Muscle of leg (tissue), 3 donors: ENCODE measurements at regions not wholly inside any gene's neighbourhood (a gene's known extent, or its start where the extent isn't known, plus 50 kb on each side); places are given as distances from the start of the nearest gene placed in this dataset.

ENCODE experiments used
- DNase-seq: peaks from one replicate; pipeline ENCODE4 v3.0.0; 2013
- H3K27ac ChIP-seq: one replicate; pipeline ENCODE4 v1.5.1; 2013; ENCODE audit warnings: mild to moderate bottlenecking, low read length, control low read depth
- H3K27me3 ChIP-seq: one replicate; pipeline ENCODE4 v1.6.1; 2013; ENCODE audit warnings: low read length; ENCODE audit not compliant: control insufficient read depth, insufficient read depth
- H3K36me3 ChIP-seq: one replicate; pipeline ENCODE4 v1.6.1; 2013; ENCODE audit warnings: low read length; ENCODE audit not compliant: control insufficient read depth, insufficient read depth
- H3K4me1 ChIP-seq: one replicate; pipeline ENCODE4 v1.6.1; 2013; ENCODE audit warnings: low read length; ENCODE audit not compliant: control insufficient read depth, insufficient read depth
- H3K4me3 ChIP-seq: one replicate; pipeline ENCODE4 v1.5.1; 2013; ENCODE audit warnings: low read length, control low read depth
- H3K9me3 ChIP-seq: replicated peaks from 2 replicates; pipeline ENCODE4 v1.6.1; 2013; ENCODE audit warnings: low read depth, low read length; ENCODE audit not compliant: control insufficient read depth
- WGBS: methylation state at CpG from one replicate; pipeline ENCODE4 v1.1.5; 2013; ENCODE audit warnings: missing lambda C conversion rate; ENCODE audit not compliant: insufficient coverage; 5-methylcytosine and 5-hydroxymethylcytosine counted together

GRCh38 chr2:195364015-195364965 lies 292.7 kb upstream of the SLC39A10 start:
- Histone ChIP-seq H3K36me3 (no peaks in the 10 kb centered on the region), H3K4me1 (no peaks in the 10 kb centered on the region), H3K9me3 (no peaks in the 10 kb centered on the region), H3K4me3 (no peak overlapping the region), H3K27me3 (no peaks in the 10 kb centered on the region), H3K27ac (no peak overlapping the region)
- no CpG with 5 or more reads among the region's 5 CpGs for WGBS
- no peak for DNase-seq

GRCh38 chr2:195363496-195363895 lies 293.5 kb upstream of the SLC39A10 start:
- DNase-seq, result no peak

DNA sequence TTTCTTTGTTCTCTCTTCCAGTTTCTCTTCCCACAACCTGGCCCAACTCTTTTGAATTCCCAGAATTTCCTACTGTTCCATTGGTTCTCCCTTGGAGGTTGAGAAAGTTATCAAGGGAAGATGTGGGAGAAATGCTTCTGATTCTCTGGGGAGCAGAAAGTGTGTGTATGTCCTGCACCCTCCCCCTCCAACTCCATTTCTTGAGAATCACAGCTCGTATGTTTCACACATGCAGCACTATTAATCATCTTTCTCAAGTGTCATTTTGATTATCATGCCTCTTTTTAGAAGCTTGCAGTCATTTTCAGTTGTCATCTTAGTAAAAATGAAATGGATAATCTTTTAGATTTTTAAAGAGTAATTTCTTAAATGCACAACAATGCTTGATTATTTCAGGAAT lies 296.8 kb upstream of the SLC39A10 start:
- Histone ChIP-seq H3K4me1 (no peaks in the 10 kb centered on the region), H3K4me3 (no peak overlapping the region), H3K27ac (no peak overlapping the region), H3K9me3 (peaks cover 4% of the 10 kb centered on the region), H3K36me3 (no peaks in the 10 kb centered on the region), H3K27me3 (no peaks in the 10 kb centered on the region)
- WGBS, result no CpG with 5 or more reads among the region's 1 CpG
- DNase-seq, result no peak

More at GRCh38 chr2:195363496-195363895, 293.5 kb upstream of the SLC39A10 start:
- Histone ChIP-seq H3K4me3 (no peak overlapping the region), H3K27ac (no peak overlapping the region), H3K4me1 (no peaks in the 10 kb centered on the region), H3K36me3 (no peaks in the 10 kb centered on the region), H3K27me3 (no peaks in the 10 kb centered on the region), H3K9me3 (no peaks in the 10 kb centered on the region)
- WGBS, result no CpG with 5 or more reads among the region's 1 CpG

DNA sequence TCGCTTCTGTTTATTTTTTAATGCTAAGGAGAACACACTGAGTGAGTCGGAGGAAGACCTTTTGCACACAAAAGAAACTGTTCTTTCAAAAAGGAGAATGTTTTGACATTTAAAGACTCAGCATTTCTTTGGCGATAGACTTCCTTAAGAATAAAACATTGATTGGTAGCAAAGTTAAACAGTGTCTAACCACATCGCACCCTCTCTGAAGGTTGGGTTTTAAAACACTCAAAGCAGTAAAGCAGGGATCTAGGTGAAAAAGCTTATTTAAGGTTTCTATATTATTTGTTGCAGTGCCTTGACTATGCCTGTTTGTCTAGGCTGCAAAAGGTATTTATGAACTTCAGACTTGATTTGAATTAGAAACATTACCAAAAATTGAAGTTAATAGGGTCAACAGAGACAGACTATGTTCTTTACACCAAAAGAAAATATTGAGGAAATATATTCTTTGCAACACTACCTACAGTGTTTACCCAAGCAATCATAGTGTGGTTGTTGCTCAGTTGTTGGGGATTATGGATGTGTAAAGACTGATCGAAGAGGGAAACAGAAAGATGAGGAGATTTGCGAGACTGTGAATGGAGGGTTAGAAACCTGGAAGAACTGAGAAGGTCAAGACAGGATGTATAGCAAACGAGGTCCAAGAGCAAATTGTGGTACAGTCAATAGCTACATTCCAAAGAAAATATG lies 297.8 kb upstream of the SLC39A10 start:
- no peaks in the 10 kb centered on the region for H3K27me3 ChIP-seq
- no peaks in the 10 kb centered on the region for H3K4me1 ChIP-seq
- peaks cover 4% of the 10 kb centered on the region for H3K9me3 ChIP-seq
- no peak for DNase-seq
- no peaks in the 10 kb centered on the region for H3K36me3 ChIP-seq
- H3K27ac ChIP-seq, result no peak overlapping the region
- WGBS, result no CpG with 5 or more reads among the region's 7 CpGs
- no peak overlapping the region for H3K4me3 ChIP-seq

GRCh38 chr2:195356920-195357440 lies 300.0 kb upstream of the SLC39A10 start:
- Histone ChIP-seq H3K27ac (no peak overlapping the region), H3K27me3 (no peaks in the 10 kb centered on the region), H3K4me3 (no peak overlapping the region), H3K4me1 (no peaks in the 10 kb centered on the region), H3K9me3 (peaks cover 4% of the 10 kb centered on the region), H3K36me3 (no peaks in the 10 kb centered on the region)
- DNase-seq, result no peak
- 96% methylated on average over 3 of the region's 4 CpGs for WGBS

GRCh38 chr2:195356026-195356425 lies 301.0 kb upstream of the SLC39A10 start:
- Histone ChIP-seq H3K27ac (no peak overlapping the region), H3K4me1 (no peaks in the 10 kb centered on the region), H3K36me3 (no peaks in the 10 kb centered on the region), H3K27me3 (no peaks in the 10 kb centered on the region), H3K9me3 (peaks cover 4% of the 10 kb centered on the region), H3K4me3 (no peak overlapping the region)
- no CpG with 5 or more reads among the region's 1 CpG for WGBS
- DNase-seq, result no peak

DNA sequence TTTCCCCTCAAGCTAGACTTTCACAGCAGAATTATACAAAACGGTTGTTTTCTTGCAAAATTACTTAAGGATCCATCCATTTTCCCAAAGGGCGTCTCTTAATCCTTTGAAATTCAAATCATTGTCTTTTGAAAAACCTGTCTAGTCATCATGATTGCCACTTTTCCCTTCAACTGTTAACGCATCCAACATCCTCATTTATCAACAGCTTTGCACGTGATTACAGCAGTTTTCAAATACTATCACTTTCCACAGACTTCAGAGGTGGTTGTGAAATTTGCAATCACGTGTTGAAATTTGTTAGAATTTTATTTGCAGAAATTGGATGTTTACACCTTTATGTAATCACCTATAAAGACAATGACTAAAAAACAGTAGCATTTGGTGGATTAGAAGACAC lies 304.4 kb upstream of the SLC39A10 start:
- no peak for DNase-seq
- Histone ChIP-seq H3K9me3 (peaks cover 2% of the 10 kb centered on the region), H3K27ac (no peak overlapping the region), H3K27me3 (no peaks in the 10 kb centered on the region), H3K4me1 (no peaks in the 10 kb centered on the region), H3K4me3 (no peak overlapping the region), H3K36me3 (no peaks in the 10 kb centered on the region)
- WGBS, result 75% methylated on average over 2 of the region's 5 CpGs

DNA sequence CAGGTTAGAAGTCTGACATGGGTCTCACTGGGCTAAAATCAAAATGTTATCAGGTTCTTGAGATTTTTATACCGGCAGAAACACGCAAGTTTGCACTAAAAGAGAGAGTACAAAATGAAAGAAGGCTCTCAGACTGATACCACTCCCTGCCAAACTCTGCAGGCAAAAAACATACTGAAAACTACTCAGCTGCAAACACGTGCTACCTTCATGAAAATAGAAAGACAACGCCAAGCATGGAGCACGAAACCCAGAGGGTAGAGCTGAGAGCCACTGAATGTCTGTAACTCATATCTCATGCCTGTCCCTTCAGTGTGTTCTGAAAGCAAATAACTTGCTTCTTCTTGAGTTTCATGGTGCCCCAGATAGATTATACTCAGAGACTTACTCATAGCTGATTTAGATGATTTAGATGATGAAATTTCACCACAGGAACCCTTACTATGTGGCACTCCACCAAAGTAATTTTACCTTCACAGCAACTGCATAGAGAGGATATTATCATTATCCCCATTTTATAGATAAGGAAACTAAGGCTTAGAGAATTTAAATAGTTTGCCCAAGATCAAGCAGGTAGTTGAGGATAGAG lies 313.0 kb upstream of the SLC39A10 start:
- H3K9me3 ChIP-seq, result no peaks in the 10 kb centered on the region
- no peak overlapping the region for H3K4me3 ChIP-seq
- H3K4me1 ChIP-seq, result no peaks in the 10 kb centered on the region
- no peak overlapping the region for H3K27ac ChIP-seq
- 49% methylated on average over 3 of the region's 5 CpGs for WGBS
- DNase-seq, result no peak
- no peaks in the 10 kb centered on the region for H3K36me3 ChIP-seq
- no peaks in the 10 kb centered on the region for H3K27me3 ChIP-seq

- no peaks in the 10 kb centered on the region for H3K36me3 ChIP-seq
- WGBS, result no CpG with 5 or more reads among the region's 2 CpGs
- H3K4me3 ChIP-seq, result no peak overlapping the region
- H3K4me1 ChIP-seq, result no peaks in the 10 kb centered on the region
- H3K27me3 ChIP-seq, result no peaks in the 10 kb centered on the region
- DNase-seq, result no peak
- no peak overlapping the region for H3K27ac ChIP-seq
- H3K9me3 ChIP-seq, result no peaks in the 10 kb centered on the region
Measured at GRCh38 chr2:195343540-195343939, 313.5 kb upstream of the SLC39A10 start.

- no peaks in the 10 kb centered on the region for H3K36me3 ChIP-seq
- no peak overlapping the region for H3K4me3 ChIP-seq
- H3K27ac ChIP-seq, result no peak overlapping the region
- H3K9me3 ChIP-seq, result no peaks in the 10 kb centered on the region
- no peaks in the 10 kb centered on the region for H3K4me1 ChIP-seq
- no peaks in the 10 kb centered on the region for H3K27me3 ChIP-seq
- WGBS, result 80% methylated on average over 2 of the region's 4 CpGs
- no peak for DNase-seq
Measured at GRCh38 chr2:195342061-195342460, 315.0 kb upstream of the SLC39A10 start.
